ENCODE measurements at regions not wholly inside any gene's neighbourhood (a gene's known extent, or its start where the extent isn't known, plus 50 kb on each side); places are given as distances from the start of the nearest gene placed in this dataset.

DNA sequence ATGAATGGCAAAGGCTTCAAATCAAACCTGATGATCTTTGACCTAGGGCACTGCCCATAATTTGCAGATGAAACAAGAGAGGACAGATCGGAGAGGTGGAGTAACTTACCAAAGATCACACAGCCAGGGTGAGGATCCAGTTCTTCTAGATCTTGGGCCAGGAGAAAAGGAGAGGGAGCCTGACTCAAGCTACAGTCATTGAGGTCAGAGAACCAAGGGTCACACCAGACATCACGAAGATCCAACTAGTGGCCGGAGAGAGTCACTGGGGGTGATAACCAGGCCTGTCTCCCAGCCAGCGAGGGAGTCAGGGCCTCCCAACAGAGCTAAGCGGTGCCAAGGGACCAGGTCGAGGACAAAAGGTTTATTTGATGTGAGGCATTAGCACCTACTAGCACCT, 115.0 kb downstream of the RIPK4 start:
- no peak for TF ChIP-seq GATA2 (IDR thresholded peaks at IDR 0.05; ENCODE audit: low read depth, low read length)
- TF ChIP-seq GATA3 (IDR thresholded peaks at IDR 0.05; ENCODE audit: low read depth, low read length) = no peak

DNA sequence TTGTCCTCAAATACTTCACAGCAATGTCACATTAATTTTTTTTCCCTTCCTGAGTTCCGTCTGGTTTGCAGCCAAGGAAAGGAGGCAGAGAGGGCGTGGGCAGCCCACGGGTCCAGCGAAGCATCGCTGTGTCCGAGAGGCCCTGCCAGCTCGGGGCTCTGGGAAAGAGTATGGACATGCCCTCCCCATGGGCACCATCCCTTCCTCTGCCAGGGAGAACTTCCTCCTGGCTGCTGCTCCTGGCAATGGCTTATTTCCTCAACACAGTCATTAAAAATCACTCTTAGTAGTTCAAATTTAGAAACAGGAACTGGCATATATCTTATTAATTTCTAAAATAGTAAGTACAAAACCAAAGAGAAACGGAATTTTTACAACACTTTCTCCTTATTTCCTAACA, 115.4 kb downstream of the RIPK4 start:
- no peak for TF ChIP-seq GATA2 (IDR thresholded peaks at IDR 0.05; ENCODE audit: low read depth, low read length)
- TF ChIP-seq GATA3 (IDR thresholded peaks at IDR 0.05; ENCODE audit: low read depth, low read length) = no peak

DNA sequence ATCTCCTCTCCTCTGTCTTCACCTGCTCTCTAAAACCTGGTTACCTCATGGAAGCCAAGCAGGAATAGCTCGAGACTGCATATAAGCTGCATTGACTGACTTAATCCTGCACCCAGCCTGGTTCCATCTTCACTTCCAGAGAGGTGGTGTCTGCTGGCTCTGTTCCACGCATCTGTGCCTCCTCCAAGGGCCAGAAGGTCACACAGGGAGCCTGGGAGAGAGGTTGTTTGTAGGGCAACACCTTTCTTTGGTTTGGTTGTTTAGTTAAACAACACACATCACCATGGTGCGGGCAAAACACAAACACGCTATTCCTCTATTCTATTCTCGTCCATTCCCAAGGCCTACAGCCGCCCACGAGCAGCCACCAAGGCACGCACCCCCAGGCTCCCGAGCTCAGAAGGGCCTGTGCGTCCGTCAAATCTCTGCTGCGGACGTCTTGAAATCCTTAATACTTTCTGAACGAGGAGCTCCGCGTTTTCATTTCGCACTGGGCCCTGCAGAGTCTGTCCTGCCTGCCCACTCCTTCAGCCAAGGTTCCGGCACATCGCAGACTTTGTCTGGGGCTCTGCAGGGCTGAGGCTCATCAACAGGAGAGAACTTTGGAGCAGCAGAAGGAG, 116.2 kb downstream of the RIPK4 start:
- TF ChIP-seq GATA3 (IDR thresholded peaks at IDR 0.05; ENCODE audit: low read depth, low read length) (no peak), GATA2 (IDR thresholded peaks at IDR 0.05; ENCODE audit: low read depth, low read length) (no peak)

DNA sequence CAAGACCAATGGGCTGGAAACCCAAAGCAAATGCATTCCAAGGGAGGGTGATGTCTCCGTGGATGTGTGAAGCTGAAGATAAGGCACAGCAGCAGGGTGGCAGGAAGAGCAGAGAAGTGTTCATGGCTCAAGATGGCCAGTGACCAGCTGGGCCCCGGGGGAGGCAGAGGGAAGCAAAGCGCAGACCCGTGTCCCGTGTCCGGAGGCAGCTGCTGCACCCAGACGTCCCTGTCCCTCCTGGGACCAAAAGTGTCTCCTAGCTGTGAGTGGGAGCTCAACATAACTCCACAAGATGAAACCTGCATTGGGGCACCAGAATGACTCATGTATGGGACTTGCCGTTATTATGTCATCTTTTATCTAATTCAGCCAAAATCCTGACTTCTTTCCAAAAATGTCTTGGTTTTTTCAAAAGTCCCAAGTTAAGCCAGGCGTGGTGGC, 118.2 kb downstream of the RIPK4 start:
- no peak for TF ChIP-seq GATA2 (IDR thresholded peaks at IDR 0.05; ENCODE audit: low read depth, low read length)
- TF ChIP-seq GATA3 (IDR thresholded peaks at IDR 0.05; ENCODE audit: low read depth, low read length) = no peak

DNA sequence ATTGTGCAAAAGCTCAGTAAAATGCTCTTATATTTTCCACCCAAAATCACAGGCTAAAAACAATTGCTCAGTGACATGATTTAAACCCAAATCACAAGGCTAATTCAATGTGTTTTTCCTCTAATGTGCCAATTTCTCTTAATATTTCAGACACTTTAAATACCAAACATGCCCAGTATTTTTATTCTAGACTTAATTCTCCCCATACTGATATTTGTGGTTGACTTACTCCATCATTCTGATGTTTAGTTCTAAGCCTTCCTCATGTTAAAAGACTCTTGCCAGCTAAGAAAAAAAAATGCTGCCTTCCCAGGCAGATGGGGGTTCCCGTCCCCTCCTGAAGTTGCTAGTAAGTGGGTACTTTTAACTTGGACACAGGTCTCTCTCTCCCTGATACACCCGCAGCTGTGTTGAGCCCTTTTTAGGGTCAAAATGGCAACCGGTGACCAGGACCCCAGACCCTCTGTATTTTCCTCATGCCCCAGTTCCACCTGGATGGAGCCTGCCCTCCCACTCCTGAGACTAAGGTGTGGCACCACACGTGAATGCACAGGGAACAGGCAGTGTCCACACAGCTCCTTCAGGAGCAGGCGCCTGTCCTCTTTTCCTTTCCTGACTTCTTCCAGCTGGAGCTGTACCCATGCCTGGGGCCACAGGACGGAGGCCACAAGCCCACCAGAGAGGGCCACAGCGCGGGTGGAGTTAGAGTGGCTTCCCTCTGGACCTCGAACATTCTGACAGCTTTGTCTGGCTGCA, 118.9 kb downstream of the RIPK4 start:
- TF ChIP-seq GATA3 (IDR thresholded peaks at IDR 0.05; ENCODE audit: low read depth, low read length) = no peak
- no peak for TF ChIP-seq GATA2 (IDR thresholded peaks at IDR 0.05; ENCODE audit: low read depth, low read length)

DNA sequence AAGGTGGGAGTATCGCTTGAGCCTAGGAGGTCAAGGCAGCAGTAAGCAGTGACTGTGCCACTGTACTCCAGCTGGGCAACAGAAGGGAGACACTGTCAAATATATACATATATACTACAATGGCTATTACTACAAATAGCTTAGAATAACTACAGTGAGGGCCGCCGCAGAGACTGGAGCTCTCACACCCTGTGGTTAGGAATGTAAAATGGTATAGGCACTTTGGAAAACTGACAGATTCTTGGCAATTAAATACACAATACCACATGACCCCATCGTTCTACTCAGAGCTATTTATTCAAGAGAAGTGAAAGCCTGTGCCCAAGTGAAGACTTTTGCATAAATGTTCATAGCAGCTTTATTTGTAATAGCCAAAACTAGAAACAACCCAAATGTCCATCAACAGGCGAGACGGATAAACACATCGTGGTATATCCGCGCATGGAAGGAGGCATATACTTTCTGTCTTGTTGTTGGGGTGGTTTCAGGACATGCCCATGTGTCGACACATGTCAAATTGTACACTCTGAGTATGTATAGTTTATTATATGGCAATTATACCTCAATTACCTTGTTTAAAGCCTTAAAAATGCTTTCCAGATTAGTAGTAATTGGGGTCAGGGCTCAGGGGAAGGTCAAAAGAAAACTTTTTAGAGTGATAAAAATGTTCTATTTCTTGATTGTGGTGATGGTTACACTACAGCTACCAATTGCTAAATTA, 123.4 kb downstream of the RIPK4 start:
- TF ChIP-seq GATA2 (IDR thresholded peaks at IDR 0.05; ENCODE audit: low read depth, low read length) (no peak), GATA3 (IDR thresholded peaks at IDR 0.05; ENCODE audit: low read depth, low read length) (no peak)

DNA sequence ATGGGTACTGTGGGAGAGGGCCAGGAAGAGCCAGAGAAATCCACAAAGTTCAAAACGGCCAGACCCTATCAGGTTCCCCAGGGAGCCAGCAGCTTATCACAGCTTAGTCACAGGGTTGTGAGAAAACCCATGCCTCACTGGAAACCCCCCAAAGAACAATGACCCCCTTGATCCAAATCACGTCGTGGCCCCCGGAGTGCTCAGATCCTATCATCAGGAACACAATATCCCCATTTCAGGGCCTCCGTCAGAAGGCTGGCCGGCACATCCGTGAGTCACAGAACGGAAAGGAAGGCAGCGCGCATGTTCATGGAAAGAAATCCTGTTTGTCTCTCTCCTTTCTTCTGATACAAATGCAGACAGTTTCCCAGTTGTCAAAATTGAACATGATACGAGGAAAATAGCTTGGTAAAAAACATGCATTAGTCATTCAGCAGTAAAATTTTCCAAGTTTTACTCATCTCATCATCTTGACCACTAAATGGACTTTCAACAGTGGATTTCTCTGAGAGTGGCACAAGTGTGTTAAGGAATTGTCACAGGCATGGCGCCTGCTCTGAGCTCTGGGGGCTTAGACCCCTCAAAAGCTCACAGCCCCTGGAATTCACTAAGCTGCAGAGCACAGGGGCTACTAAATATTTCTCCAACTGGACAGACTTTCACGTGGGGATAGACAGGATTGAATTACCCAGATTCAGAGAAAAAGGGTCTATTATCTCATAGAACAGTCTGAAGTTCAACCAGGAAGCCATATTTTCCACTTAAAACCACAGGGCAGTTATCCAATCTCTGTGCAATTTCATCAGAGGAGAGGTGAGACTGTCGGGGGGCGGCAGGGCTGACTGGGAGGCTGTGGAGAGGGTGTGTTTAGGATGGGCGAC, 124.8 kb downstream of the RIPK4 start:
- TF ChIP-seq GATA3 (IDR thresholded peaks at IDR 0.05; ENCODE audit: low read depth, low read length) = no peak
- no peak for TF ChIP-seq GATA2 (IDR thresholded peaks at IDR 0.05; ENCODE audit: low read depth, low read length)

DNA sequence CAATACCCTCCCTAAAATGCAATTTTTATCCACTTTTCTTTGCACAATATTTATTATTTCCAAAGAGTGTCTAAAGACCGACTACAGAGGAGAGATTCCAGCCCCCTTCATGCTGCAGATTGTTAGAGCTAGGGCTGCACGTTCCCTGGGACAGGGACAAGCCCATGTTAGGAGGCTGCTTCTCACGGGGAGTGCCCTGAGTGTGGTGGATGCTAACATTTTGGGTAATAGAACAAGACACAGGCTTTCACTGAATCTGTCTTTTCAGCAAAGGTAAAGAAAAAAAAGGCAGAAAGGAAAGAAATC, 125.4 kb downstream of the RIPK4 start:
- no peak for TF ChIP-seq GATA3 (IDR thresholded peaks at IDR 0.05; ENCODE audit: low read depth, low read length)
- no peak for TF ChIP-seq GATA2 (IDR thresholded peaks at IDR 0.05; ENCODE audit: low read depth, low read length)

DNA sequence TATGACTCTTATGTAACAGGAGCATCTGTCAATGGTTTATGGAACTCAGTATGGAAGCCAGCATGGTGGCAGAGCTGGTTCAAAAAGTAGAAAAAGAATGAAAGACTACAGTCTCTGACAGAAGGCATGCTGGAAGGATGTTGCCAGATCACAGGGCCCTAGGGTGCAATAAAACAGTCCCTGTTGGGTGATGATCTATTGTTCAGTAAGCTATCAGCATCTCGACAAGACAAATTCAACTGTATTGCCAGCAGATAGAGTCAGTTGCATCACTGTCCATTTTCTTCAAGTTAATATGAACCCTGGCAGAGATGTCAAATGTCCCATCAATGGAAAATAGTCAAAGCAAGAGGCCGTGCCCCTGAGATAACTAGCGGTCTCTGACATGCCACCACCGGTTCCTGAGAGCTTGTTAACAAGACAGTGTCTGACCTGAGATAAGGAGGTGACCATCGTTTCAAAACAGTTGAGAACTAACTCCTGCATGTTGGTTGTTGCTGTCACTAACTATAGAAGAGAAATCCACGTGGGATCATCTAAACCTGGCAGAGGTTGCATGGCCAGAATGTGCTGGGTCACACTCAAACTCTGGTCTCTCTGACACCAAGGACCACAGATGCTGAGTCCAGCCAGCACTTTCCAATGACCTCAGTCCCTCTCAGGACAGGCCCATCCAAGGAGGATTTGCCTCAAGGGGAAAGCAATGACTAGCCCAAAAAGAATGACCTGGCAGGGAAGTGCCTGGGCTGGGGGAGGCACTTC, 125.9 kb downstream of the RIPK4 start:
- TF ChIP-seq GATA3 (IDR thresholded peaks at IDR 0.05; ENCODE audit: low read depth, low read length) (no peak), GATA2 (IDR thresholded peaks at IDR 0.05; ENCODE audit: low read depth, low read length) (no peak)

DNA sequence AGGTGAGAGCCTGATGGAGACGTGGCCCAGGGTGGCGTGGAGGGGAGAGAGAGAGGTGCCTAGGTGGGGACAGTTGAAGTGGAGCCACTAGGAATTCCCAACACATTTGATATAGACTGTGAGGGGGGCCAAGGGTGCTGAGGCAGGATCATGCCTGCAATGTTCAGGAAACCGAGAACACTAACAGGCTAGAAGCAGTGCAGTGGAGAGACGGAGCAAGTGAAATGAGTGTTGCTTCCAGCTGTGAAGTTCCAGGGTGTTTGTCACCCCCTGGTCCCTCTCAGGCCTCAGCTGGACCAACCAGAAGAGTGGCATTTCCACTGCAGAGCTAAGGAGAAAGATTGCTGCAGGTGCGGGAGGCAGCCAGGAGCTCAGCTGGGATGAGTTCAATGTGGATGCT, 127.1 kb downstream of the RIPK4 start:
- TF ChIP-seq GATA2 (IDR thresholded peaks at IDR 0.05; ENCODE audit: low read depth, low read length) = no peak
- no peak for TF ChIP-seq GATA3 (IDR thresholded peaks at IDR 0.05; ENCODE audit: low read depth, low read length)

DNA sequence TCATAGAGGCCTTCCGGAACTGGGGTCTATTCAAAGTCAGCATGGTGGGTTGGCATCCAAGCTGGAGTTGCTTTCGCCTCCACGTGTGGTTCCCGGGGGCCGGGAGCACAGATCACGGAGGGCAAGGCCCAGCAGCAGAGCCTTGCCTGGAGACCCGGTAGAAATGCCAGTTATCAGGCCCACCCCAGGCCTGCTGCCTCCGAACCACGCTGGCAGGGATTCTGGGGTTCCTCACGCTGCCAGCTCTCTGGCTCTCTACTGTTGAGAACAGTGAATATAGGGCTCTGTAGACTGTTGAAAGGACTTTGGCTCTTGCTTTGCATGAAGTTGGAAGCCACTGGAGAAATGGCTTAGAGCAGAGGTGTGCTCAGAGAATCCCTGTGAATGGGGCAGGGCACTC, 127.5 kb downstream of the RIPK4 start:
- TF ChIP-seq GATA2 (IDR thresholded peaks at IDR 0.05; ENCODE audit: low read depth, low read length) = no peak
- TF ChIP-seq GATA3 (IDR thresholded peaks at IDR 0.05; ENCODE audit: low read depth, low read length) = no peak

DNA sequence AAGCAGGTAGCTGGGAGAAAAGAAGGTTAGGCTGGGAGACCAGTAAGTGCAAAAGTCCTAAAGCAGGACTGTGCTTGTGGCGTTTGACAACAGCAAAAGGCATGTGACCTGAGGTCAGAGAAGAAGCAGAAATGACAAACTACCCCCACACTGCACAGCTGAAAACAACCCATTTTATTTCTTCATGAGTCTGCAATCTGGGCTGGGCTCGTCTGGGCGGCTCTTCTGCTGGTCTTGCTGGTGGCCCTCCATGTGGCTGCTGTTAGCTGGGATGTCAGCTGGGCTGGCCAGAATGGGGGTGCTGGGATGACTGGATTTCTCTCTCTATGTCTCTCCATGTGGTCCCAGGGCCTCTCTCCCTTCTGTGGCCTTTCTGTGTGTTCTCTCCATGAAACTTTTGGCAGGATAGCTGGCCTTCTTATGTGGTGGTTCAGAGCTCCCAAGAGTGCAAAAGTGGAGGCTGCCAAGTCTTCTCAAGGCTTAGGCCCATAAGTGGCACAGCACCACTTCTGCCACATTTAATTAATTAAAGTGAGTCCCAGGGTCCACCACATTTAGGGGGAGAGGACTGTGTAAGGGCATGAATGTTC, 128.6 kb downstream of the RIPK4 start:
- no peak for TF ChIP-seq GATA2 (IDR thresholded peaks at IDR 0.05; ENCODE audit: low read depth, low read length)
- no peak for TF ChIP-seq GATA3 (IDR thresholded peaks at IDR 0.05; ENCODE audit: low read depth, low read length)
